ENCODE measurements at regions not wholly inside any gene's neighbourhood (a gene's known extent, or its start where the extent isn't known, plus 50 kb on each side); places are given as distances from the start of the nearest gene placed in this dataset.

DNA sequence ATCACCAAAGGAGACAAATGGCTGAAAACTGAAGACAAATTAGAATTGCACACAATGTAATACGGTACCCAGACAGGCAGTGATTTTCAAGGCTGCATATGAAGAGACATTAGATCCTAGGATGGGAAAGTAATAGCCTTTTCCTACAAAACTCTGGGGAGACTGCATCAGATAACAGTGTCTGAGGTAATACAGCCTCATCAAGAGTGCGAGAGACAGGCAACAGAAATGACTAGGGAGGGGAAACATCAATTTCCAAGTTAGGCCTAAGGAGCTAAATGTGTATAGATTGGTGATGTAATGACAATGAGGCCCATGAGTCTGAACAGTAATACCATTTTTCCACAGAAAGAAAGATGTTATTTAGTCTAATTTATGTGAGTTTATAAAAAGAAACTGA, 200.3 kb downstream of the HTR1B start:
- no peak for TF ChIP-seq EZH2 (IDR thresholded peaks at IDR 0.05; ENCODE audit: low read length)
- TF ChIP-seq, protein P1, sequence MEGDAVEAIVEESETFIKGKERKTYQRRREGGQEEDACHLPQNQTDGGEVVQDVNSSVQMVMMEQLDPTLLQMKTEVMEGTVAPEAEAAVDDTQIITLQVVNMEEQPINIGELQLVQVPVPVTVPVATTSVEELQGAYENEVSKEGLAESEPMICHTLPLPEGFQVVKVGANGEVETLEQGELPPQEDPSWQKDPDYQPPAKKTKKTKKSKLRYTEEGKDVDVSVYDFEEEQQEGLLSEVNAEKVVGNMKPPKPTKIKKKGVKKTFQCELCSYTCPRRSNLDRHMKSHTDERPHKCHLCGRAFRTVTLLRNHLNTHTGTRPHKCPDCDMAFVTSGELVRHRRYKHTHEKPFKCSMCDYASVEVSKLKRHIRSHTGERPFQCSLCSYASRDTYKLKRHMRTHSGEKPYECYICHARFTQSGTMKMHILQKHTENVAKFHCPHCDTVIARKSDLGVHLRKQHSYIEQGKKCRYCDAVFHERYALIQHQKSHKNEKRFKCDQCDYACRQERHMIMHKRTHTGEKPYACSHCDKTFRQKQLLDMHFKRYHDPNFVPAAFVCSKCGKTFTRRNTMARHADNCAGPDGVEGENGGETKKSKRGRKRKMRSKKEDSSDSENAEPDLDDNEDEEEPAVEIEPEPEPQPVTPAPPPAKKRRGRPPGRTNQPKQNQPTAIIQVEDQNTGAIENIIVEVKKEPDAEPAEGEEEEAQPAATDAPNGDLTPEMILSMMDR (optimal IDR thresholded peaks at IDR 0.05 in 1 of 3, IDR thresholded peaks at IDR 0.05 in 1 of 3, conservative IDR thresholded peaks at IDR 0.05 in 1 of 3; ENCODE audit: extremely low read depth in 1 of 3, insufficient read depth in 2 of 3, low read length in 3 of 3): no peak

Measured in keratinocyte (primary cell).